Glutamatergic neuron (in vitro differentiated cells): ENCODE measurements at regions not wholly inside any gene's neighbourhood (a gene's known extent, or its start where the extent isn't known, plus 50 kb on each side); places are given as distances from the start of the nearest gene placed in this dataset.

ENCODE experiments used
- DNase-seq: peaks from one replicate; pipeline ENCODE4 v3.0.0; 2022
- H3K27ac Mint-ChIP-seq: one replicate; pipeline ENCODE4 v1.8.0; 2020; ENCODE audit warnings: mild to moderate bottlenecking, mixed read lengths, inconsistent platforms; ENCODE audit not compliant: unreplicated experiment
- H3K27me3 Mint-ChIP-seq: one replicate; pipeline ENCODE4 v1.8.0; 2020; ENCODE audit warnings: mild to moderate bottlenecking, moderate library complexity, mixed read lengths, inconsistent platforms; ENCODE audit not compliant: unreplicated experiment
- H3K36me3 Mint-ChIP-seq: one replicate; pipeline ENCODE4 v1.8.0; 2020; ENCODE audit warnings: mild to moderate bottlenecking, mixed read lengths, inconsistent platforms; ENCODE audit not compliant: unreplicated experiment
- H3K4me1 Mint-ChIP-seq: one replicate; pipeline ENCODE4 v1.8.0; 2020; ENCODE audit warnings: mild to moderate bottlenecking, low read depth, mixed read lengths, inconsistent platforms; ENCODE audit not compliant: unreplicated experiment
- H3K4me3 Mint-ChIP-seq: one replicate; pipeline ENCODE4 v1.8.0; 2020; ENCODE audit warnings: mild to moderate bottlenecking, mixed read lengths, inconsistent platforms; ENCODE audit not compliant: unreplicated experiment
- H3K9me3 Mint-ChIP-seq: one replicate; pipeline ENCODE4 v1.8.0; 2020; ENCODE audit warnings: mild to moderate bottlenecking, moderate library complexity, mixed read lengths, inconsistent platforms; ENCODE audit not compliant: unreplicated experiment
- TF ChIP-seq, protein P1 (sequence below): fragments of 200-600 bp; sonication (generic); IDR thresholded peaks from one replicate; pipeline ENCODE4 v1.5.0; 2021; ENCODE audit not compliant: partially characterized antibody, unreplicated experiment

DNA sequence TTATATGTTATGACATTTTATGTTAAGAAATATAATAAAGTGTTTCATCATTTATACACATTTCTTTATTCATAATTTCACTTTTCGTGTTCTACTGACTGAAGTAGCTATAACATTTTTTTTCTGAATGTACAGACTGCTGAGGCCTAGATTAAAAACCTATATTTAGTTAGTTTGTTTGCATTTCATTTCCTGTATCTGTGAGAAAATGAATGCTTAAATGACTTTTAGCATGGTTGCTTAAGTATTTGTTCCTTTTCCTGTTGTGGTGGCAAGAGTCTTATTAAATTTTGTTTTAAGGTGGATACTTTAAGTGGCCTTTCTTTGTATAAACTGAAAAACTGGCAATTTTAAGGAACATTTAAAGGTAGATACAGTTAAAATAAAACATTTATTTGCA is 779.7 kb upstream of the MAN1A1 start:
- TF ChIP-seq, protein P1, sequence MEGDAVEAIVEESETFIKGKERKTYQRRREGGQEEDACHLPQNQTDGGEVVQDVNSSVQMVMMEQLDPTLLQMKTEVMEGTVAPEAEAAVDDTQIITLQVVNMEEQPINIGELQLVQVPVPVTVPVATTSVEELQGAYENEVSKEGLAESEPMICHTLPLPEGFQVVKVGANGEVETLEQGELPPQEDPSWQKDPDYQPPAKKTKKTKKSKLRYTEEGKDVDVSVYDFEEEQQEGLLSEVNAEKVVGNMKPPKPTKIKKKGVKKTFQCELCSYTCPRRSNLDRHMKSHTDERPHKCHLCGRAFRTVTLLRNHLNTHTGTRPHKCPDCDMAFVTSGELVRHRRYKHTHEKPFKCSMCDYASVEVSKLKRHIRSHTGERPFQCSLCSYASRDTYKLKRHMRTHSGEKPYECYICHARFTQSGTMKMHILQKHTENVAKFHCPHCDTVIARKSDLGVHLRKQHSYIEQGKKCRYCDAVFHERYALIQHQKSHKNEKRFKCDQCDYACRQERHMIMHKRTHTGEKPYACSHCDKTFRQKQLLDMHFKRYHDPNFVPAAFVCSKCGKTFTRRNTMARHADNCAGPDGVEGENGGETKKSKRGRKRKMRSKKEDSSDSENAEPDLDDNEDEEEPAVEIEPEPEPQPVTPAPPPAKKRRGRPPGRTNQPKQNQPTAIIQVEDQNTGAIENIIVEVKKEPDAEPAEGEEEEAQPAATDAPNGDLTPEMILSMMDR: no peak
- Mint-ChIP-seq H3K9me3 (no peaks in the 10 kb centered on the region), H3K27me3 (no peaks in the 10 kb centered on the region), H3K4me3 (no peak overlapping the region), H3K4me1 (no peaks in the 10 kb centered on the region), H3K36me3 (no peaks in the 10 kb centered on the region), H3K27ac (no peak overlapping the region)
- no peak for DNase-seq

DNA sequence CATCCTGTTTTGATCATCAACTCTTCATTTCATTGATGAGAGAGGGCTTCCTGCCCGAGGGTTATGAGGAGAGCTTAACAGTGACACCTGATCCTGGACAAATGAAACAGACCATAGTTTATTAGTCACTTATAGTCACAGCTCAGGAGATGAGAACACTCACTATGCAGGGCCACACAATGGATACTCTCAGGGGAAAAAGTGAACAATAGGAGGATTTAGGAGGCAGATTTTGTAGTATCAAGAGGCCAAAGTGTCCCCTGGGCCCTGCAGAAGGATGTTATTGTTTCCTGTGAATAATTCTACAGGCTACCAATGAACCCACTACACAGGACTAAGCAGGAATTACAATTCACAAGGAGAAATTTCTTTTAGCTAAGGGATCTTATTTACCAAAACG is 772.8 kb upstream of the MAN1A1 start:
- TF ChIP-seq, protein P1: no peak
- Mint-ChIP-seq H3K9me3 (no peaks in the 10 kb centered on the region), H3K4me1 (no peaks in the 10 kb centered on the region), H3K27me3 (no peaks in the 10 kb centered on the region), H3K4me3 (no peak overlapping the region), H3K36me3 (no peaks in the 10 kb centered on the region), H3K27ac (no peak overlapping the region)
- DNase-seq: no peak

DNA sequence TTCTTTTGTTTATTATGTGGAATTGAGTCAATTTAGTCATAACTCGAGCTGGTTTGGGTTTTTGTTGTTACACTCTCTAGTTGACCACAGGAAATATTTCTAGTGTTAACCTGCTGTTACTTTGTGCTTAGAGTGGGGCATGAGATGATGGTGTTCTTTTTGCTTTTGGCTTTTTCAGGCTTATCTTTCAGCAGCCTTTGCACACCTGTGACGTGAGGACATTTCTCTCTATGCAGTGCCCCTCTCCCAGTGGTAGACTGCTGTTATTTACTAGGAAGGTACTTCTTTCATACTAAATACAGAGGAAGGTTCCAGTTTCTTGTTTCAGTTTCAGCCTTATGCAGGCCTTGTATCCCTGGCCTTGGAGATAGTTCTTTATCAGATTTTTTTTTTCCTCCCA is 766.8 kb upstream of the MAN1A1 start:
- H3K27me3 Mint-ChIP-seq: no peaks in the 10 kb centered on the region
- no peaks in the 10 kb centered on the region for H3K4me1 Mint-ChIP-seq
- DNase-seq: no peak
- H3K4me3 Mint-ChIP-seq: no peak overlapping the region
- H3K9me3 Mint-ChIP-seq: no peaks in the 10 kb centered on the region
- TF ChIP-seq, protein P1: no peak
- no peak overlapping the region for H3K27ac Mint-ChIP-seq
- H3K36me3 Mint-ChIP-seq: no peaks in the 10 kb centered on the region

DNA sequence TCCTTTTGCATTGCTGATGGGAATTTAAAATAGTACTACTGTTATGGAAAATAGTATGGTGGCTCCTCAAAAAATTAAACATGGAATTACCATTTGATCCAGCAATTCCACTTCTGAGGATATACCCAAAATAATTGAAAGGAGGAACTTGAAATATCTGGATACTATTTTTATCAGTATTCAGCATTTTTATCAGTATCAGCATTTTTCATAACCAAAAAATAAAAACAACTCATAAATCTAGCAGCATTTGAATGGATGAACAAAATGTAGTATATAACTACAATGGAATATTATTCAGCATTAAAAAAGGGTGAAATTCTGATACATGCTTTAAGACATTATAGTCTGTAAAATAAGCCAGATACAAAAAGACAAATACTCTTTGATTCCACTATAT is 763.4 kb upstream of the MAN1A1 start:
- H3K4me1 Mint-ChIP-seq: no peaks in the 10 kb centered on the region
- H3K36me3 Mint-ChIP-seq: no peaks in the 10 kb centered on the region
- no peaks in the 10 kb centered on the region for H3K9me3 Mint-ChIP-seq
- H3K27ac Mint-ChIP-seq: no peak overlapping the region
- TF ChIP-seq, protein P1: no peak
- H3K4me3 Mint-ChIP-seq: no peak overlapping the region
- no peak for DNase-seq
- no peaks in the 10 kb centered on the region for H3K27me3 Mint-ChIP-seq

DNA sequence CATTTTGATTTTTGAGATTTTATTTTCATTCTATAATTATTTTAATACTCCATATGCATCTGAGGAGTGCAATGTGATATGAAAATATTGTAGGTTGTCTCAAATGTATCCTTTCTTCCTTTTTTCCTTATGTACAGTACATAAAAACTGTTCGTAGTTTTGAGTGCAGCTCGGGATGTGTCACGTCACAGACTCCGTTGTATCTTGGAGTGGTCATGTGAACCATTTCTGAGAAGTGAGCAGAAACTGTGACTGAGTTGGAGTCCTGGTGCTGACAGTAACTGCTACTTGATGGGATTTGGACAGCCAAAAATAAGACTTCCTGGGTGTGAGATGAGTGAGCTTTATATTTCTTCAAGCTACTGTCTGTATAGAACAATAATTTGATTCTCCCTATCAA is 761.4 kb upstream of the MAN1A1 start:
- Mint-ChIP-seq H3K4me3 (no peak overlapping the region), H3K27ac (no peak overlapping the region), H3K9me3 (no peaks in the 10 kb centered on the region), H3K36me3 (no peaks in the 10 kb centered on the region), H3K4me1 (no peaks in the 10 kb centered on the region), H3K27me3 (no peaks in the 10 kb centered on the region)
- TF ChIP-seq, protein P1: no peak
- no peak for DNase-seq
